Kidney (tissue), 13 donors: ENCODE measurements at regions not wholly inside any gene's neighbourhood (a gene's known extent, or its start where the extent isn't known, plus 50 kb on each side); places are given as distances from the start of the nearest gene placed in this dataset.

ENCODE experiments used
- DNase-seq, 5 donors: peaks; one replicate each; pipeline ENCODE4 v3.0.0-alpha.2; 2013 to 2020
- FAIRE-seq: peaks from 2 replicates; lab custom pipeline; 2012; peaks lifted over from hg19 to GRCh38; lab: Jason Lieb, UNC
- H3K27ac ChIP-seq, 2 donors: one replicate each; pipeline ENCODE4 v1.7.0; 2013; ENCODE audit warnings: low read depth in 2 of 2, low read length in 2 of 2, inconsistent platforms in 1 of 2
- H3K27me3 ChIP-seq: one replicate; pipeline ENCODE4 v1.7.1; 2013; ENCODE audit warnings: low read length, inconsistent platforms; ENCODE audit not compliant: control insufficient read depth, insufficient read depth
- H3K36me3 ChIP-seq, 3 donors: one replicate each; pipeline versions ENCODE4 v1.7.0 to v1.7.1; 2013; ENCODE audit warnings: low read length in 3 of 3, control low read depth in 1 of 3, inconsistent platforms in 1 of 3; ENCODE audit not compliant: insufficient read depth in 3 of 3, control insufficient read depth in 2 of 3
- H3K4me1 ChIP-seq, 3 donors: one replicate each; pipeline versions ENCODE4 v1.7.0 to v1.7.1; 2013; ENCODE audit warnings: low read length in 3 of 3, inconsistent platforms in 1 of 3, low read depth in 1 of 3; ENCODE audit not compliant: control insufficient read depth in 2 of 3, insufficient read depth in 2 of 3
- H3K4me3 ChIP-seq, 3 donors: one replicate each; pipeline versions ENCODE4 v1.7.0 to v1.8.1; 2013; ENCODE audit warnings: low read length in 3 of 3, control low read depth in 1 of 3, inconsistent platforms in 1 of 3
- H3K9ac ChIP-seq, 3 donors: one replicate each; pipeline versions ENCODE4 v1.7.0 to v1.7.1; 2013; ENCODE audit warnings: low read length in 3 of 3, control low read depth in 1 of 3, inconsistent platforms in 1 of 3
- H3K9me3 ChIP-seq, 3 donors: one replicate each; pipeline versions ENCODE4 v1.7.0 to v1.7.1; 2013; ENCODE audit warnings: low read length in 3 of 3, control low read depth in 1 of 3, inconsistent platforms in 1 of 3; ENCODE audit not compliant: control insufficient read depth in 2 of 3, insufficient read depth in 1 of 3
- intact Hi-C: fragments of 100-400 bp; cut with DNase I; formaldehyde crosslinking; loops from one replicate; pipeline ENCODE4 v1.11.1; 2022
- TF ChIP-seq, protein P1 (sequence below): IDR thresholded peaks from 3 replicates; pipeline ENCODE4 v1.5.1; 2012; ENCODE audit warnings: mild to moderate bottlenecking, moderate library complexity, borderline replicate concordance; ENCODE audit not compliant: insufficient read depth; ENCODE audit errors: extremely low read depth
- donor health status: control.
- donor health status: control.
- donor health status: control.
- donor health status: control.
- donor health status: control.
- donor health status: DM: yes; HTN: yes; CAD: no.
- donor health status: Normal renal cell carcinoma (clear cell type).

DNA sequence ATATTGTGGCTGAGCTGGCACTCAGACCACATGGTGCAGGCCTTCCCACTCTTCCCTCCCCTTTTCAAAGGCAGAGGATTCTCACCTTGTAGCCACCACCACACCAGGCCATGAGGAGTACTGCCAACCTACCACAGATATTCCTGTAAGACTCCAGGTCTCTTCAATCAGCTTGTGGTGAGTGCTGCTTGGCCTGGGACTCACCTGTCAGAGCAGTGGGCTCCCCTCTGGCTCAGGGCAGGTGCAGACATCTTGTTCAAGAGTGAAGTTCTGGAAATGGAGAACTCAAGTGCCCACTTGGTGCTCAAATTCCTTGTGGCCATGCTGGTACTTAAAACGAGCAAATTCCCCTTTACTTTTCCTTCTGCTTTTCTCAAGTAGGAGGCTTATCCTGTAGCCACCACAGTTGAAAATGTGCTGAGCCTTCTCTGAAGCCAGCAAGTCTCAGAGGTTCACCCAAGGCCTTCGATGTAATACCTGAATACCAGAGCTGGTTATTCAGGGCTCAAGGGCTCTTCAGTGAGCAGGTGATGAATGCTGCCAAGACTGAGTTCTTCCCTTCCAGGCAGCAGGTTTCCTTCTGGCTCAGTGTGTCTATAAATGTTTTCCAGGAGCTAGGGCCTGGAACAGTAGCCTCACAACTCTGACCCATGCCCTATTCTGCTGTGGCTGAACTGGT, 212.9 kb downstream of the TEX13C start:
- TF ChIP-seq, protein P1, sequence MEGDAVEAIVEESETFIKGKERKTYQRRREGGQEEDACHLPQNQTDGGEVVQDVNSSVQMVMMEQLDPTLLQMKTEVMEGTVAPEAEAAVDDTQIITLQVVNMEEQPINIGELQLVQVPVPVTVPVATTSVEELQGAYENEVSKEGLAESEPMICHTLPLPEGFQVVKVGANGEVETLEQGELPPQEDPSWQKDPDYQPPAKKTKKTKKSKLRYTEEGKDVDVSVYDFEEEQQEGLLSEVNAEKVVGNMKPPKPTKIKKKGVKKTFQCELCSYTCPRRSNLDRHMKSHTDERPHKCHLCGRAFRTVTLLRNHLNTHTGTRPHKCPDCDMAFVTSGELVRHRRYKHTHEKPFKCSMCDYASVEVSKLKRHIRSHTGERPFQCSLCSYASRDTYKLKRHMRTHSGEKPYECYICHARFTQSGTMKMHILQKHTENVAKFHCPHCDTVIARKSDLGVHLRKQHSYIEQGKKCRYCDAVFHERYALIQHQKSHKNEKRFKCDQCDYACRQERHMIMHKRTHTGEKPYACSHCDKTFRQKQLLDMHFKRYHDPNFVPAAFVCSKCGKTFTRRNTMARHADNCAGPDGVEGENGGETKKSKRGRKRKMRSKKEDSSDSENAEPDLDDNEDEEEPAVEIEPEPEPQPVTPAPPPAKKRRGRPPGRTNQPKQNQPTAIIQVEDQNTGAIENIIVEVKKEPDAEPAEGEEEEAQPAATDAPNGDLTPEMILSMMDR, result no peak
- DNase-seq, result no peak
- Histone ChIP-seq H3K4me3 (no peak overlapping the region), H3K27ac (no peak overlapping the region), H3K36me3 (no peaks in the 10 kb centered on the region), H3K9me3 (no peaks in the 10 kb centered on the region), H3K9ac (no peak overlapping the region), H3K27me3 (no peaks in the 10 kb centered on the region), H3K4me1 (no peaks in the 10 kb centered on the region)
- no peak for FAIRE-seq
- intact Hi-C loops, result no loop called here

DNA sequence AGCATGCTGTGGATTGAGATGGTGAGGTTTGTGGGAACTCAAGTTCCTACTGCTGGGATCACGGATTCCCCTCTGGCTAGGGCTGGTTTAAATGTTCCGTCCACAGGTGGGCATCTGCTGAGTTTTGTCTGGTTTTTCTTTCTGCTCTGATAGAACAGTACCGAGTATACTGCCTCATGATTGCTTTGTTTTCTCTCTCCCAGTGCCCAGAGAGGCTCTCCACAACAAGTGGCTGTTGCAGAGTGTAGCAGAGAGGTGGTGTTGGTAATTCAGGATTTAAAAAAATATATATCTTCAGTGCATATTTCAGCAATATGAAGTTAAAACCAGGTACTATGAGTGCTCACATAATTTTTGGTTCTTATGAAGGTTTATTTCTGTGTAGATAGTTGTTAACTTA, 213.7 kb downstream of the TEX13C start:
- no peak for FAIRE-seq
- Histone ChIP-seq H3K9ac (no peak overlapping the region), H3K9me3 (no peaks in the 10 kb centered on the region), H3K27ac (no peak overlapping the region), H3K27me3 (no peaks in the 10 kb centered on the region), H3K4me1 (no peaks in the 10 kb centered on the region), H3K4me3 (no peak overlapping the region), H3K36me3 (no peaks in the 10 kb centered on the region)
- intact Hi-C loops, result no loop called here
- no peak for DNase-seq
- TF ChIP-seq, protein P1, result no peak

DNA sequence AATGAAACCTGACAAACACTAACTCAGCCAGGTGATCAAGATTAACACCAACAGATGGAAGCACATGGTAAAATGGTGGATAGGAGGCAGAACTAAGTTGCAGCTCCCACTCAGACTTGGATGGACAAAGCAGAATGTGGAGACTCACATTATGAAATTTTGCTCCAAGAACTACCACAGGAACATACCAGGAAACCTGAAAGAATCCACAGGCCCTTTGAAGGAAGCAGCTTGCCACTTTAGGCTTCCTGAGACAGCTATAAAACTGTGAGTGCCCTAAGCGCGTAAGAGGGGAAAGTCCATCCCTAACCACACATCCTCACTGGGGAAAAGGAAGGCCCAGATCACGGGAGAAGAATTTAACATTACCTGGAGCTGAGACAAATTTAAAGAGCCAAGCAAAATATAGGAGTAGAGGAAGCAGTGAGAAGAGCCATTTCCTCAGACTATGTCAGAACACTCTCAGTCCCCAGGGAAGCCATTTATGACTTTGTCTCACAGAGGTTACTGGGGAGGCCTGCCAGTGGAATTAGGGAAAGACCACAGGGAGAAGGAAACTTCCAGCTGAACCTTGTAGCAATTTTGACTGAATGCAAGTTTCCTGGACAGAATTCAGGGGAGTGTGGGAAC, 224.5 kb downstream of the TEX13C start:
- no peak overlapping the region for H3K4me3 ChIP-seq
- intact Hi-C loops, result no loop called here
- FAIRE-seq (no peak), DNase-seq (no peak)
- H3K36me3 ChIP-seq, result no peaks in the 10 kb centered on the region
- no peaks in the 10 kb centered on the region for H3K4me1 ChIP-seq
- no peak overlapping the region for H3K9ac ChIP-seq
- TF ChIP-seq, protein P1, result no peak
- H3K27me3 ChIP-seq, result no peaks in the 10 kb centered on the region
- H3K9me3 ChIP-seq, result no peaks in the 10 kb centered on the region
- H3K27ac ChIP-seq, result no peak overlapping the region
